NCI-H2081 treated with DMSO at 0.1 percent for 48 hours (cell line): ENCODE measurements at regions not wholly inside any gene's neighbourhood (a gene's known extent, or its start where the extent isn't known, plus 50 kb on each side); places are given as distances from the start of the nearest gene placed in this dataset.

Experiments
- DNase-seq: peaks from one replicate; lab custom pipeline; 2025; lab: John Stamatoyannopoulos, UW

DNA sequence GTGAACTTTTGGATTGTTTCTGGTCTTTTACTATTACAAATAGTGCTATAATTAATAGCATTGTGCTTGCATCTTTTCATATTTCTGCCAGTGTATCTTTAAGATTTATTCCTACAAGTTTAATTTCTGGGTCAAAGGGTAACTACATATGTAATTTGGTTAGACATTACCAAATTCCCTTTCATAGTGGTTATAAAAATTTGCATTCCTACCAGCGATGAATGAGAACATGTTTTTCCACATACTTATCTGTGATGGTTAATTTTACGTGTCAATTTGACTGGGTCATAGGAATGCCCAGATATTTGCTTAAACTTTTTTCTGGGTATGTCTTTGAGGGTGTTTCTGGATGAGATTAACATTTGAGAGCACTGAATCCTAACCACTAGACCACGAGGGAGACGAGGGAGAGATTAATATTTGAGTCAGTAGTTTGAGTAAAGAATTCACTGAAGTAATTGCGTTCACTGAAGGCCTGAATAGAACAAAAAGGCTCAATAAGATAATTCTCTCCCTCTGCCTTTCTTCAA, 132.3 kb upstream of the NEO1 start:
- no peak for DNase-seq

DNA sequence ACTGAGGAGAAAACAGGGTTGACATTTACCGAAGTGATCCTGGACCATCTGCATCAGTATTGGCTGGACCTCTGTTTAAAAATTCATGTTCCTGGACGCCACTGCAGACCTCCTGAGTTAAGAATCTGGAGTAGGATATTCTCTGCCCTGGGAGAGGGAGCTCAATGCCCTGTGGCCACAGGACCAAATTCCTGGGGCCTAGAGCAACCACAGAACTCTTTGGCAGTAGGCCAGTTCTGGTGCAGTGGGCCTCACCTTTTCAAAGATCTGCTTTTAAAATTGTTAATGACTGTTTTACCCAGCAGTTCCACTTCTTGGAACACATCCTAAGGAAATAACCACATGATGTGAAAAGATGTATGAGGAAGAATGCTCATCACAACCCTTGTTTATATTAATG, 133.3 kb upstream of the ADPGK start:
- DNase-seq = no peak

DNA sequence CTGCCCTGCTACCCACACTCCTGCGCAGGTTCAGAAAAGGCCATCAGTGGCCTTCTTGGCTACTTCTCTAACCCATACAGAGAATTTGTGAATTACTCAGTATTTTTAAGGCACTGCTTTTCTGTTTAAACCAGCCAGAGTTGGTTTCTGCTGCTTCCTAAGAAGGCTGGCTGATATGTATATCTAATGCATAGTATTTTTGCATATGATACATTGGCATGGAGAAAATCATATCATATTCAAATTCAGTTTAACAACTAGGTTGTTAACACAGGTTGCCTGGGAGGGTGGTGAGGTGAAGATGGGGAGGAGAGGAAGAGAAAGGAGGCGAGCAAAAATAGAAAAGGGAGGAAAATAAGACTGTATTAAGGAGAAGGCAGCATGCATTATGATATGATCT, 132.8 kb upstream of the ADPGK start:
- DNase-seq = no peak

DNA sequence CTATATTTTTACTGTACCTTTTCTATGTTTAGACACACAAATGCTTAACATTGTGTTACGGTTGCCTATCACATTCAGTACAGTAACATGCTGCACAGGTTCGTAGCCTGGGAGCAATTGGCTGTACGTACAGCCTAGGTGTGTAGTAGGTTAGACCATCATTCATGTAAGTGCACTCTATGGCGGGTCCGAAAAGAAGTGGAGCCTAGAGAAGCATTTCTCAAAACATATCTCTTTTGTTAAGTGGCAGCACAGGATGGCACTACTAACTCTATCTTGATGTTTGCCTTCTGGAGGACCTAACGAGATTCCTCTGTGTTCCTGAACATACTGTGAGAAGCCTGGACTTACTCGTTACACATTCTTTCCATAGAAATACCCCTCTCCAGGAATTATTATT, 132.3 kb upstream of the ADPGK start:
- DNase-seq = no peak

DNA sequence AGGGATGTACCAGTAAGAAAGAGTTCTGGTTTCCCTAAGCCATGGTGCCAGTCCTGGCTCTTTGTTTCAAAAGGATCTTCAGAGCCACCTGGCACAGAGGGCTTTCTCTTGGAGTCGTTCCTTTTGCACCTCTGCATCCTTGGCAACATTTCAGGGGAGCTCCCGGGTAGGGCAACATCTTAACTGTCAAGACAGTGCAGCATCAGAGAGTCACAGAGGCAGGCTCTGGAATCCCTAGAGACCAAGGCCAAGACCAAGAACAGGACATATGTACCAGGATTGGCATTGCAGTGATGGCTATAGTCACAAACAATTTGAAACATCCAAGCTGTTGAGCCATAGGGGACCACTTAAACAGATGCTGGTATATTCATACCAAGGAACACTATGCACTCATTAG, 129.4 kb upstream of the ADPGK start:
- DNase-seq = no peak

DNA sequence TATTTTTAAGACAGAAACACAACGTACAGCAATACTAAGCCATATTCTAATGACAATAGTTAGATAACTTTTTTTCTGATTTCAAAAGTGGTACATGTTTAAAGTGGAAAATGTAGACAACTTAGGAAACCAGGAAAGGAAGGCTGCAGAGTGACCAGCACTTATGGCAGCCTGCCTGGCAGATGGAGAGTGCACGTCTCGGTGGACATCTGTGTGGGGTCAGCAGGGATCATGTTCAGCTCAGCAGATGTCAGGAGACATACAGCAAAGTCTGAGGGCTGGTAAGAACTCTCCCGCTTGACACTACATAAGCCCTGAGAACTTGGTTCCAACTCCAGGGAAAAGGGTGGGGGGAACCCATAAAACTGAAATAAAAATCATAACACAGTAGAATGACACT, 128.6 kb upstream of the ADPGK start:
- no peak for DNase-seq

DNA sequence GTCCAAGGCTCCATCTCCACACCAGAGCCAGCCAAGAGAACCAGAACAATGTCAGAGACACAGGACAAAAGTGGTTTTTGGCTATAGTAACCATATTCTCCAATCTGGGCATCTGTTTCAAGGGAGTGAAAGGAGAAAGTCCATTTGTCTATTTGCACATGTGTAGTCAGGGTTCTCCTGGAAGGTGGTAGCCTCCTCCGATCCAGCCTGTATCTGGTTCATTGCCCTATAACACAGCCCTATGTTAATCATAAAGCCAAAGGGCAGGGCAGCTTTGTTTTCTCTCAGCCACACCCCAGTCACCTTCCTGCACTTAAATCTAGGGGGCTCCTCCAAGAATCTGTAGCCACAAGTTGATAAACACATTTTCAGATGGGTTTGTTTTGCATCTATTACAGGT, 128.1 kb upstream of the ADPGK start:
- no peak for DNase-seq

DNA sequence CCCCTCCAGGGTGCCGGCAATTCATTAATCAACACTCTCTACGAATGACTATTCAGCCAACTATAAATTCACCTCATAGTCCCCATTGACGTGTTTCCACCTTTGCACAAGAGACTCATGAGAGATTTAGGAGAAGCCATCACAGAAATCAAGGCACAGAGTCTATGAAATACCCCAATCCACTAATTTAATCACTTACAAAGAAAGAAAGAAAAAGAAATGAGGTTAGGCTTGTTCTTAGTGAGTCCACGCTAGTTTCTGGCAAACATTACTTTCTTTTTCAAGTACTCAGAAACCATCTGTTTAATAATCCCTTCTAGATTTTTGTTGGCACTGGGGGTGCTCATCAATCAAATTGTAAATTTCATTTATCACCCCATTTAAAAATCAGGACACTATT, 125.2 kb upstream of the ADPGK start:
- DNase-seq = no peak

DNA sequence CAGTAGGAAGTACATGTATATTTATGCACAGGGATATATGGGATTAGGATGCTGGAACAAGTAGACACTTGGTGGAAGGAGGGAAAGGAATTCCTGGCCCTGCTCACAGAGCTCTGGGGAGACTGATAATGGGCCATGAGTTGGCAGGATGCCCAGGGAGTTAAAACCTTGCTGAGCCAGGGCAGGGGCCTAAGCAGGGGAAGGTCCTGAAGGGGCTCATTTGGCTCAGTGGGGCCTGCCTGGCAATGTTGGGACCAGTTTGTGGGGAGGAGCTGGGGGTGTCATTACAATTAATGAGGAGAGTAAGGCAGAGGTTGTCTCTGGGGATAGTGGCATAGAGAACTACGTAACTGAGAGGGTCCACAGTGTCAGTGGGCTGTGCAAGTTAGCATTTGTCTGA, 124.2 kb upstream of the ADPGK start:
- no peak for DNase-seq

DNA sequence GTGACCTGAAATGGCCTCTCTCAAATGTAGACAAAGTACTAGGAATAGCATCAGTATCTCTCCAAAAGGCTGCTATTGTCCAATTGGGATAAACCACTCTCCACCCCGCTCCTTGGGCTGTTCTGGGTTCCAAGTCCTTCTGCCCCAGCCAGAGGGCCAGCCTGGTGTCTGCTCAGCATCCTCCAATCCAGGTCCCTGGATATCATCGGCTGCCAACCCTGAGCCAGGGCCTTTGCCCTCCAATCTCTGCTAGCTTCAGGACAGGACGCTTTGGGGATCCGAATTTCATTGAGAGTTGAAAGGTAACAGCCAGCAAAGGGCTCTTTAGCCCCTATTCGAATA, 119.3 kb upstream of the ADPGK start:
- no peak for DNase-seq

DNA sequence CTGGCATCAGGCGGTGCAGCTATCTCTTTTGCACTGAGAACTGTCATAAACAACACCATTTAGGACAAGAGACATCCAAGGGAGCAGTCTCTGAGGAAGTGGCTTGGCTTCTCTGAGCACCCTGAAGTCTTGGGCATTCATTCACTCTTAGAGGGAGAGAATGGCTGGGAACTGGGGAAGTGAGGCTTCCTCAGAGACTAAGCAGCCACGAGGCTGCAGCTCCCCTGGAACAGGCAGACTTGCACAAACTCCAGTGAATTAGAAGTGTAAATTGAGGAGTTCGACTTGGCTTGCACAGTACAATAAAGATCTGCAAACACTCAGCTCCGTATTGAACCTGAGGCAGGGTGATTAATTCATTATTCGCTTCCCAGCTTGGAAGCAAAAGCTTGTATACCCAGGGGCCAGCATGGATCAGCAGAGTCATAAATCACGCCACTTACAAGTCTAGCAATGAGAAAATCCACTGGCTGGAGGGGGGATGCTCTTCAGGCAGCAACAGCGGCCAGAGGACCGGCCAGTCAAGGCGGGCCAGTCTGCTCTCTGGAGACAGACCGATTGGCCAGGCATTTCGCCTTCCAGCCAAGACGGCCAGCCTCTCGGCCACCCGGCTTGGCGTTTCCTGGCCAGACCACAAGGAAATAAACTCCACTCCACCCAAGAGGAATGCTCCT, 118.8 kb upstream of the ADPGK start:
- no peak for DNase-seq

DNA sequence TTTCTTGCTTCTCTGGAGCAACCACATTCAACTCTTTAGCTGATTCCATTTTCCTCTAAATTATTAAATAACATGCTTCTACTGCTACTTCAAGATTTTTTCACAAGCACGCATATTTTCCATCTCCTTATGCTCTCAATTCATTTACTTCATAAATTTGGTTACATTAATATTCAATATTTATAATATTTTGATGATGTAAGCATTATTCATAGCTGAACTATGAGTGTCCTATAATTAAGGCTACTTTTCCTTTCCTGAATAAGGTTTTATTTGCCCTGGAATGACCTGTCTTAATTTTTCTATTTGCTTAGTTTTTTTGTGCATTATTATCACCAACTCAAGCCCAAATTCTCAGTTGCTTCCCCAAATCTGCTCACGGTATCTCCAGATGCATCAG, 109.4 kb upstream of the ADPGK start:
- no peak for DNase-seq

DNA sequence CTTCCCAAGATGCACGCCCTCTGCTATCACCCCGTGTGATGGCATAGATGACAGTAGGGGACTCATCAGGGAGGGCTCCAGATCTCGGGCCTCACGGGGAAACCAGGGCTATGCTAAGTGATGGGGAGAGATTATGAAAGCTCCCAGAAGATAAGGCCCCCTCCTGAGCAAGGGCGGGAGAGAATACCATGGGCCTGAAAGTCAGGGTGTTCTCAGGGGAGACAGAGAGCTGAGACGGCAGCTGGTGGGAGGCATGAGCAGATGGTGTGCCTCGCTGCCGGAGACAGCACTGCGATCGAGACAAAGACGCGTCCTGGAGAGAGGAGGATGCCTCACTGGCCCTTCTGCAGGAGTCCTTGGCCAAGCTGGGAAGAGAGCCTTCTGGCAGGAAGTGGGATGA, 106.5 kb upstream of the ADPGK start:
- no peak for DNase-seq

DNA sequence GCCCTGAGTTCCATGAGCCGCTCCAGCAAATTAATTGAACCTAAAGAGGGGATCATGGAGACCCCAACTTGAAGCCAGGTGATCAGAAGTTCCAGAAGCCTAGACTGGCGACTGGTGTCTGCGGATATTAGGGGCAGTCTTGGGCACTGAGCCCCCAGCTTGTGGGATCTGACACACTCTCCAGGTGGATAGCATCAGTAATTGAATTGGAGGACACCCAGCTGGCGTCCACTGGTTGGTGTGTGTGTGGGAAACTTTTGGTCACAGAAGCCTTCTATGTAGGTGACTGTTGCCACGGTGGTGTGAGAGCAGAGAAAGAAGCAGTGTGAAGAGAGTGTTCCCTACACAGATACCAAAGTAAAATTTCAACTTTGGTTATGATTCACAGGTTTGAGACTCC, 106.0 kb upstream of the ADPGK start:
- no peak for DNase-seq

DNA sequence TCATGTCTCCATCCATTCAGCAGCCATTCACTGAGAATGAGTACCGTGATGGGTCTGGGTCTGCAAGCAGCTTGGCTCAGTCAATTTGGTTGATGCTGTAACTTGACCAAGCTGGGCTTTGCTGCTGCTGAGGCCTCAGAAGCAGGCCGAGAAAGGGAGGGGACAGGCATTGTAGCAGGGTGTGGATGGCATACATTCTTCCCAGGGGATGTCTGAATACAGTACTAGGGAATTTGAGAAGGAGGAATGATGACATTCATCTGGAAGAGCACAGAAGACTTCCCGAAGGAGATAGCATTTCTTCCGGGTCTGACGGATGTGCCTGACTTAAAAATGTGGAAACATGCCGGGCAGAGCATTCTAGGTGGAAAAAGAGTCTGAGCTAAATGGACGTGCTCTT, 105.3 kb upstream of the ADPGK start:
- DNase-seq = no peak

DNA sequence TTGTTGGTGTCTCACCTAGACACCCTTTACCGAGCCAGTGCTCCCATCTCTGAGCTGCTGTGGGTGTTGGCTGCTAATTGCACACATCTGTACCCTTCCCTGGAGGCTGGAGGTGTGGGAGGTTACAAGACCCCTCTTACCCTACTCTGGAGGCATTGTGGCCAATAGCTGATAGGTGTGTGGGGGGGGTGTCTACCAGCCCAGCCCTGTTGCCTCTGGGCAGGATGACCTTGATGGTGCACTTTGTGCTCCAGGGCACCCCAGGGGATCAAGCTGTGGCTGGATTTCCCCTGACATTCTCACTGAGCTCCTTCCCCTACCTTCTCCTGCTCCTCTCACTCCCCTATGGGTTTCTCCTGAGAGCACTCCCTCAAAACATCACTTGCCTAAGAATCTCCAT, 104.7 kb upstream of the ADPGK start:
- DNase-seq = no peak

DNA sequence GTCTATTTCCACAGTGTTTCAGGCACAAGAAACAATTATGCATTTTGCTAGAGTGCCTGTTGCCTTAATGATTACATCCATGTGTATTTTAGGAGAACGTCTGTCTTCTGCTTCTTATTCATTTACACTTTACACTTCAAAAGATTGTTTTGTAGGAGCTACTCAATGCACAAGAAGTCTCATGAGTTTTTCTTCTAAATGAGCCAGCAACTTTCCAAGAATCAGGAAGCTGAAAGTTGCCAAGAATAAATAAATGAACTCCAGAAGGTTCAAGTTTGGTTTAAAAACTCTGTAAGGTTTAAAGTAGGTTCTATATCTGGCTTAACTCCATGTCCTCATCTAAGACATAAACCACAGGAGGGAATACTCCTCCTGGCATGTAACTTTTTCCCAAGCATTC, 103.8 kb upstream of the ADPGK start:
- no peak for DNase-seq

DNA sequence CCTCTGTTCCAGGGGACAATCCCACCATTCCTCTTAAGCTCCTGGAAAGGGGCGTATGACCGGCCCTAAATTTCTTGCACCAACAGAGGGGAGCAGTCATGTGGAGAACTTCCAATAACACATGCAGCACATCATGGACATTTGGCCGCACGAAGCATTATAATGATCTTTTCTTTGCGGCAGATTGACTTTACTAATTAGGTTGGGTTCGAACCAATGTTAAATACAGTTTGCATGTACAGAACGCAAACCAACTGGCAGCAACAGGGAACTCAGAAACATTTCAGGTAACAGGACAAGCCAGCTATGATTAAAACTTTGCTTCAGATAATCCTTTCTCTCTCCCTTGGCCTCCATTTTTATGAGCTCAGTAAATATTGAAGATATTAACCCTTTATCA, 100.8 kb upstream of the ADPGK start:
- DNase-seq = no peak

DNA sequence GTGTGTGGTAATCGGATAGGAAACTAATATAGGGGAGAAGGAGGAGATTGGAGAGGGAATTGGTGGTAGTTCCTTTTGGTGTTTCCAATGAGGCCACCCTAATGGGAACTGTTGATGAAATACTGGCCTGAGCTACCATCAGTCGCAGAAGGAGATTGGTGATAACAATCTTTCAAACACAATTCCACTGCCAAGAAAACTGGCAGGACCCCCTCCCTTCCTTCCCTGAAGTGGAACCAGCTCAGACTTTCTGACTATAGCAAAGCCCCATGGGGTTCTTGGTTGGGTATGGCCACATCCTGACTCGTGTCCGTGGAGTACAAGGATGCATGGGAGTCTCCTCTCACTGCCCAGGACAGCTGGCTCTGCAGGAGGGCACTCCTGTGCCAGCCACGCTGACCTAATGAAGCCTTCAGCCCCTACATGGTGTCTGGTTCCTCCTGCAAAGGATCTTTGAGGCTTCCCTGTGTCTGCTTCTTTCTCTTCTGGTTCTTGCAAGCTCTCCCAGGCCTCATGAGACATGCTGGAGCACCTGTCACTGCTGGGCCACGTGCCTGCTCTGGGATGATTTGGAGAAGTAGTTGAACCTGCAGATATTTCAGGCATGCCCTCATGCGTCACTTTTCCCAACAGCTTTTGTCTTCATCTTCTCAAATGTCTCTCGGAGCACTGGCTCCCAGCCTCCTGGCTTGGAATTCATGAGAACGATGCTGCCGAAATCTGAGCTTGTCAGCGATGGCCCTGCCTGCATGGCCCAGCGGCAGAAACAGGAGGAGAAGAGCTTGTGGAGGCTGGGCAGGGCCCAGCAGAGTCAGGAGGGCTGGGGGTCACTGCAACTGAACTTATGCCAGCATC, 90.0 kb upstream of the ADPGK start:
- DNase-seq = no peak

DNA sequence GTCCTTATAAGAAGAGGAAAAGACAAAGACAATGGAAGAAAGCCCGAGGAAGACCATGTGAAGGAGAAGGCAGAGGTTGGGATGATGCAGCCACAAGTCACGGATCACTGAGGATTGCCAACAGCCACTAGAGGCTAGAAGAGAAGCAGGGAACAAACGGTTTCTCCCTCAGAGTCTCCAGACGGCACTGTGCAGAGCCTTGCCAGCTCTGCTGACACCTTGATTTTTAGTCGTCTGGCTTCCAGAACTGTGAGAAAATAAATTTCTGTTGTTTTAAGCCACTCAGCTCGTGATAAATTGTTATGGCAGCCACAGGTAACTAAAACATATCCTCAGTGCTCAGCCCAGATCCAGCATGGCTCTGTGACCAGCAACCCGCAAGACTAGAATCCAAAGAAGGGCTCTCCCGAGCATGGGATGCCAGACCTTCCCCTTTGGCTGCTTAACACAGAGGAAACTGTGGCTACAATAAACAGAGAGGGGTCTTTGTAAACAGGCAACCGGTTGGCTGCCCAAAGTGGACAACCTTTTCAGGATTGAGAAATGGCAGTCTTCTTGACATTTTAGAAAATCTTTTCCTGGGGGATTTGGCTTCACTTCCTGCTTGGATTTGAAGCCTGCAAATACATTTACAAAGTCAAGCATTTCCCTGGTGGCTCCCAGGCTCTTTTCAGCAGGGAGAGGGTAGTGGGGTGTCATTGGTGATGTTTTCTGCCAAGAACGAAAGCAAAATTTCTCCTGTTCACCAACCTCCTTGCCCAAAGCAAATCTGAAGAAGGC, 88.7 kb upstream of the ADPGK start:
- DNase-seq = no peak

DNA sequence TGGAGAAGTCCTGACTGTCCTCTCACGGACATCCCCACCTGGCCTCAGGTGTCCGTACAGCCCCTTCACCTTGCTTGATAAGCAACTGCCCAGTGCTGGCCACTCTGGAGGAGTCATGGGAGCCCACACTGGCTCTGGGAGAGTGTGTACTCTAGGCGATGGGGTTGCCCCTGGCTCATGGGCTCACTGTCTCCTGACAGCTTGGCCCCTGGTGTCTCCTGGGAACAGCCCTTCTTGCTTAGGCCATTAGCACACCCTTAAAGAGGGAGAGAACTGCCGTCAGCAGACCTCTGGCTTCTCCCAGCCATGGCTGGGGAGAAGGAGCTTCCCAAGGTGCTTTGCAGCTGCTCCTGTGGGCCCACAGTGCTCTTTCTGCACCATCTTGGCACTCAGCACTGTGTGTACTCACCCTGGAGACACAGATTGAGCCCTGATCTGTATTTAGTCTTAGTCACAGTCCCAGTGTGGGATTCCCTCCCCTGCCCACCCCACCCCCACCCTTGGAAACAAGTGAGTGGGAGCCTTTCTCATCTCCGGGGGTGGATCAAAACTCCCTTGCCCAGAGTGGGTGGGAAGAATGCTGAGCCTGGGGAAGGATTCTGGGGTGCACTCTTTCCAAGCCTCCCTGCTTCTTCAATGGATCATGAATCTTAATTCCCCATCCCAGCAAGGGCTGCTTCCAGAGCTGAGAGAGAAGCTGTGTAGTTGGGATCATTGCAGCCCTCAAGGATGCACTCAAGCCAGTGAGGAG, 83.5 kb upstream of the ADPGK start:
- DNase-seq = no peak

DNA sequence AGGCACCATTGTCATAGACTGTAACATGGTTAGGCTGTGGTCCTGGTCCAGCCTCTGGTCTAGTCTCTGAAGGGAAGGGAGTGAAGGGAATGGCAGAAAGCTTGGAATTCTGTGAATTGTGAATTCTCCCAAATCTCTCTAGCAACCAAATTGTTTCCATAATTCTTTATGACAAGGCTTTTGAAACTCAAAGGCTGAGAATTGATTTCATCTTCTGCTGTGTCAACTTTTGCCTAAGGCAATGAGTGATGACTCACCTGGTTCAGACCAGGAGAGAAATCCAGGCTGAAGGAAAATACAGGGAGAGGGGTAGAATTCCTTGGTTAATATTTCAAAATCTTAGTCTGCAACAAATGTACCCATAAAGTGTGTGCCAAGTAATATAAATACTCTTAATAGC, 82.6 kb upstream of the ADPGK start:
- DNase-seq = no peak
